MG63 (cell line): ENCODE measurements at regions not wholly inside any gene's neighbourhood (a gene's known extent, or its start where the extent isn't known, plus 50 kb on each side); places are given as distances from the start of the nearest gene placed in this dataset.
A peak's percentile ranks its signal among the peaks of the same experiment; 100 is the strongest.

Experiments used
- DNase-seq: peaks from one replicate; pipeline ENCODE4 v3.0.0-alpha.2; 2020
- H3K27me3 ChIP-seq: fragments of 250-450 bp; sonication (Bioruptor Pico); 2 replicates; pipeline ENCODE4 v1.5.1; 2020; ENCODE audit warnings: mild to moderate bottlenecking, moderate library complexity
- H3K36me3 ChIP-seq: fragments of 250-450 bp; sonication (Bioruptor Pico); 2 replicates; pipeline ENCODE4 v1.5.1; 2020; ENCODE audit warnings: mild to moderate bottlenecking, moderate library complexity
- H3K4me3 ChIP-seq: fragments of 250-450 bp; sonication (Bioruptor Pico); 2 replicates; pipeline ENCODE4 v1.5.1; 2020; ENCODE audit warnings: mild to moderate bottlenecking, moderate library complexity
- H3K9me3 ChIP-seq: fragments of 250-450 bp; sonication (Bioruptor Pico); 2 replicates; pipeline ENCODE4 v1.5.1; 2020; ENCODE audit warnings: mild to moderate bottlenecking, moderate library complexity

DNA sequence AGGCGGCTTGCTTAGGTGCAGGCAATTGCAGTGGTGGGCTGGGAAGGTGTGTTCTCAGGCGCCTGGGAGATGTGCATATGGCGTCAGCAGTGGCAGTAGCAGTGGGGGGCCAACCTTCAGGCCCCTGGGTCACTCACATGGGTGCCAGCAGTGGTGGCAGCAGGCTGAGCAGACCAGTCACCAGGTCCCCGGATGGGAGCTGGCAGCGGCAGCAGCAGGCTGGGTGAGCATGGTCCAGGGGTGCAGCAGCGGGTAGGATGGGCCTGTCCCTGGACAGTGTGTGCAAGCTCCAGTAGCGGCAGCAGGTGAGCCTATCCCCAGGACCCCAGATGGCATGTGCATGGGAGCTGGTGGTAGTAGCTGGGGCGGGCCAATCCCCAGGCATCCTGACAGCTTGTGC lies 108.5 kb upstream of the TMEM260 start:
- Histone ChIP-seq H3K27me3 (peaks cover 2% of the 10 kb centered on the region; the same call in 1 of the 2 replicates), H3K9me3 (no peaks in the 10 kb centered on the region), H3K4me3 (no peak overlapping the region), H3K36me3 (no peaks in the 10 kb centered on the region)
- DNase-seq: no peak

DNA sequence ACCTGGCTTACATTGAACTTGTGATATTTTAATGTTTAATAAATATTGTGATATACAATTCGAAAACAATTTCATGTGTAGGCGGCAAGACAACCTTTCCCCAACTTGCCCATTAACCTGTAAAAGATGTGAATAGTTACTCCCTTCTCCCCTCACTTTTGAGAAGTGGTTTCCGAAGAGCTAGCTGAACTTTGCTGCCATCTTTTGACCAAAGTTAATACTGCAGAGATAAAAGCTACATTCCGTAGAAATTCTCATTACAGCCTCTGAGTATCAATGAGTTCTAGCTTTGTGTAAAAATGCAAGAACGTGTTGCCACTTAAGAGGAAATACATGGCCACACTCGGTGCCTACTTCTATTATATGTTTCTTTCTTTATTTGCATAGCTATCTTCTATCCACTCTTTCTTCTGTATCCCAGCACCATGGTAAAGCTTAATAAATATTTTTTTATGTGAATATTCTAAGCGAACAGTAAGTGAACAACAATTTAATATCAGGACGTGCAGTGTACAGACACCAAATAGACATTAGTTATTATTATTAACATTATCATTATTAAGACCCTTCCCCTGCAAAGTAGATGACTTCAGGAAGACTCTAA lies 105.1 kb upstream of the TMEM260 start:
- Histone ChIP-seq H3K27me3 (no peaks in the 10 kb centered on the region), H3K36me3 (no peaks in the 10 kb centered on the region), H3K4me3 (no peak overlapping the region), H3K9me3 (no peaks in the 10 kb centered on the region)
- DNase-seq: no peak

DNA sequence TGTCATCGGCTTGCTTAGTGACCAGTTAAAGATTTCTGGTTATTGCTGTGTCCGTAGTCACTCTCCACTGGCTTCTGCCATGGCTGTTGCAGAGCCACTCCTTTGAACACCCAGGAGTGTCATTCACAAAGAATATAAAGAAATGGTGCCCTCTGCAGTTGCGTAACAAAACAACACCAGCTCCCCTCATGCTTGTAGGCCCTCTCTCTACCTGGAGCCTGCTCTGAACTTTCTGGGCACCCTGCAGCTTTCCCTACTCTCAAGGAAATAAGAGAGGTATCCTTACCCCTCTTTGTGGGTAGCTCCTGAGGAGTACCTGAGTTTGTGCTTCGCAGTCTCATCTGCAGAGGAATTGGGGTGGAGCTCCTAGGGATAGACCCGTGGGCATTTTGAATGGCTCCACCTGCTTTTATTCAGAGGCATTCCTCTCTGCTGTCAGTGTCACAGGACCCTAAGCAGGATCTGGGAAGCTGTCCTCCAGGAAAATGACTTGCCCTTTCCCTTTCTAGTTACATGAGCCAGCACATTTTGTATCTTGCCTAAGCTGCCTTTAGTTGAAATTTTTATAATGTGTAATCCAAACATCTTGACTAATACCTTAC lies 97.2 kb upstream of the TMEM260 start:
- Histone ChIP-seq H3K4me3 (no peak overlapping the region), H3K27me3 (no peaks in the 10 kb centered on the region), H3K36me3 (no peaks in the 10 kb centered on the region), H3K9me3 (no peaks in the 10 kb centered on the region)
- no peak for DNase-seq

DNA sequence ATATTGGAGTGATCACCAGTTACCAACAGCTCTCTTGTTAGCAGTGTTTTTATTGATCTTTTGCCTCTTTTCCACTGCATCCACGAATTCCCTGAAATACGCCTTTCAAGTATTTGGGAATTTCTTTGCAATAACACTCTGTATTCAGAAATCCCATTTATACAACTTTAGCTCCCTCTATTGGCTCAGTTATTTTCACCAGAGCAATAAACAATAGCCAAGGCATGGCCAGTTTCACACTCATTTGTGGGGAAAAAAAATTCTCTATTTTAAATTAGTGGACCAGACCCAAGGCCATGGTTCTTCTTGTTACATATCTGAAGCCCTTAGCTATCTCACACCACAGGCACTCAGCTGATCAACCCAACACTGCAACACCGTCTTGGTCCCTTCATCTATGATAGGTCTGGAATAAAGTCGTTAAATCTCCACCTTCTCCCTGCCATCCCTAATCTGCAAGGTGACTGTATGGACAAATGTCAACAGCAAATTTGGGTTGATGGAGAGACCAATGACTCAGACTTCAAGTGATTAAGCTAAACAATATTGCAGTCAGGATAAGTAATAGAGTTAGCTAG lies 92.4 kb upstream of the TMEM260 start:
- H3K27me3 ChIP-seq: no peaks in the 10 kb centered on the region
- no peaks in the 10 kb centered on the region for H3K9me3 ChIP-seq
- H3K4me3 ChIP-seq: no peak overlapping the region
- H3K36me3 ChIP-seq: no peaks in the 10 kb centered on the region
- DNase-seq: no peak

DNA sequence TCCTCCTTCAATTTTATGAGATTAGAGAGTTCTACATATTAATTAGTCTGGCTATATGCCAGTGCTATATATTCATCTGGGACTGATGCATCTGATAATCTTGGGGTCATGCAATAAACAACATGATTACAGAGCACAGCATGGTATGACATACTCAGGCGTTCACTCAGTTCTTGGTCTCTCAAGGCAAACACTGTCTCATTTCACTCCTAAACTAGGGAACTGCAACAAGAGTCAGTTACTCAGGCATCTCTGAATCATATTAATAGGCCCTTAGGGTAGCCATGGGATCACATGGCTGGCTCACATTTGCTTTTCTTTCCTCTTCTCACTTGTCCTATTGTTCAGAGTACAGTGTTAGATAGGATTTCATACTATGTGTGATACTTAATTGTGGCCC lies 91.8 kb upstream of the TMEM260 start:
- Histone ChIP-seq H3K27me3 (no peaks in the 10 kb centered on the region), H3K4me3 (no peak overlapping the region), H3K36me3 (no peaks in the 10 kb centered on the region), H3K9me3 (no peaks in the 10 kb centered on the region)
- DNase-seq: no peak

DNA sequence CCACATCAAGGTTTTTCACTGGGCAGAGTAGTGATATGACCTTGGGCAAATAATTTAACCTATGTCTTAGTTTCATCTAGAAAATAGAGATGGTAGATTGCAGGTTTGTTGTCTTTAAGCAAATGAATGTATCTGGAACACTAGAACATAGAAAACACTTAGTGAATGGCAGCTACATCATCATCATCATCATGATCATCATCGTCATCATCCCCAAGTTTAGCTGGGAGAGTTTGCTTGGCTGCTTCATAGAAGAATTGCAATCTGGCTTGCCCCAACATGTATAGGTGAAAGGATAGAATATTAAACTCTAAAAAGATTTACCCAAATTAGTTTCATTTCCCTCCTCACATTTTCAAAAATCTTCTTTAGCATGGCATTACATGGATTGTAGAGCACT lies 91.3 kb upstream of the TMEM260 start:
- DNase-seq: no peak
- H3K9me3 ChIP-seq: no peaks in the 10 kb centered on the region
- H3K4me3 ChIP-seq: no peak overlapping the region
- no peaks in the 10 kb centered on the region for H3K36me3 ChIP-seq
- H3K27me3 ChIP-seq: no peaks in the 10 kb centered on the region

DNA sequence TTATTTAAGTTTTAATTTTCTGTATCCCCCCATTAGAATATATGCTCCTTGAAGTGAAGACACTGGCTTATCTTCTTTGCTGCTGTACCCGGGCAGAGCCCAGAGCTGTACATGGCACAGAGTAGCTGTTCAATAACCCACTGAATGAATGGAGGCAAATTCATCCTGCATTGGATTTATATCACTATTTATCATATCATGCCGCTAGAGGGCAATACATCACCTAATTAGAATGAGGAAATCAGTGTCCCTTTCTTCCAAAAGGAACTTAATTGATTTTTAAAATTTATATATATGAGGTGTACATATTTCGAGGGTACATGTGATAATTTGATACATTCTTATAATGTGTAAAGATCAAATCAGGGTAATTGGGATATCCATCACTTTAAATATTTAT lies 89.2 kb upstream of the TMEM260 start:
- DNase-seq: no peak
- Histone ChIP-seq H3K36me3 (no peaks in the 10 kb centered on the region), H3K9me3 (no peaks in the 10 kb centered on the region), H3K4me3 (no peak overlapping the region), H3K27me3 (no peaks in the 10 kb centered on the region)

DNA sequence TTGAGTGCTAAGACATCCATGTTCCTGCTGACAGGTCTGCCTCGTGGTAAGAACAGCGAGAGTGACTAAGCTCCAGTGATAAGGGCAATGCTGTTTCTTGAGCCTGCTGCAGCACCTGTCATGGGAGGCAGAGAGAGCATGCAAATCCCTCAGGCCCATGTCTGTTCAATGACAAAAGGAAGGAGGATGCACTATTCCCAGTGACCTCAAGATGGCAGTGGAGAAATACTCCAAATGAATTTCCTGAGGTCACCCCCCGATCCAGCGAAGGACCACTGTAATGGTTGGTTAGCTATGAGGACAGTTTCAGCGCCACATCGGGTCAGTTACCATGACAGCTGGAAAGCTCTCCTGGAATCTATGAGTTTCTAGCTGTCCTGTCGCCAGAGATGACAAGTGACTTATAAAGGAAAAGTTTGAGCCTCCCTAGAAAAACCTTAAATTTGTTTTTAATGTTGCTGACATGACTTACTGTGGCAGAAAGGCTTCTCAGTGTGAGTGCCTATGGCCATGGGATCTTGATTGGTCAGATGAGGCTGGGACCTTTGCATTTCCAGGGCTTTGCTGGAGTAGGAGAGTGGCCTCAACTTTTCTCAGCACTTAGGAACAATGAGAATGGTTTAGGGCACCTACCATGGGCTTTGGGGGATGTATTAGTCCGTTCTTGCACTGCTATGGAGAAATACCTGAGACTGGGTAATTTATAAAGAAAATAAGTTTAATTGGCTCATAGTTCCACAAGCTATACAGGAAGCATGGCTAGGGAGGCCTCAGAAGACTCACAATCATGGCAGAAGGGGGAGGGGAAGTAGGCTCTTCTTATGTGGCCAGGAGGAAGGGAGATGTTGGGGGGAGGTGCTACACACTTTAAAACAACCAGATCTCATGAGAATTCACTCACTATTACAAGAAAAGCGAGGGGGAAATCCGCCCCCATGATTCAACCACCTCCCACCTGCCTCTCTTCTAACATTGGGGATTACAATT lies 88.0 kb upstream of the TMEM260 start:
- no peak for DNase-seq
- H3K4me3 ChIP-seq: no peak overlapping the region

DNA sequence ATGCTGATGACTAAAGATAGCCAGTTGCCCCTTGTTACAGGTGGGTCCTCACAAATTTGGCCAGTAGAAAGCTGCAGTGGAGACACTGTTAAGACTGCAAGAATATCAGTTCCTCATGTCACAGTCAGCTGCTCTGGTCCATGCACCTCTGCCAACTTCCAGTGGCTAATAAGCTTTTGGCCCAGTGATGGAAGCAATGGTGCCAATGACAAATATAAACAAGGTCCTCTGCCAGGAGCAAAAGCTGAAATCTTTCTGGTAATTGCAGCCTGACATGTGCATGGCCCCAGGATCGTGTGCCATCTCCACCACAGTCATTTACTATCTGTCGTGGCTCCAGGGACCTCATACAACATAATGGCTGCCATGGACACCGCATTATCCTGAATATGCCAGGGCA lies 85.4 kb upstream of the TMEM260 start:
- H3K27me3 ChIP-seq: no peaks in the 10 kb centered on the region
- H3K4me3 ChIP-seq: no peak overlapping the region
- H3K36me3 ChIP-seq: no peaks in the 10 kb centered on the region
- no peaks in the 10 kb centered on the region for H3K9me3 ChIP-seq
- peak; percentile 45 for DNase-seq

More for the DNA sequence above, 88.0 kb upstream of the TMEM260 start:
- H3K9me3 ChIP-seq: no peaks in the 10 kb centered on the region
- H3K36me3 ChIP-seq: no peaks in the 10 kb centered on the region
- H3K27me3 ChIP-seq: no peaks in the 10 kb centered on the region

DNA sequence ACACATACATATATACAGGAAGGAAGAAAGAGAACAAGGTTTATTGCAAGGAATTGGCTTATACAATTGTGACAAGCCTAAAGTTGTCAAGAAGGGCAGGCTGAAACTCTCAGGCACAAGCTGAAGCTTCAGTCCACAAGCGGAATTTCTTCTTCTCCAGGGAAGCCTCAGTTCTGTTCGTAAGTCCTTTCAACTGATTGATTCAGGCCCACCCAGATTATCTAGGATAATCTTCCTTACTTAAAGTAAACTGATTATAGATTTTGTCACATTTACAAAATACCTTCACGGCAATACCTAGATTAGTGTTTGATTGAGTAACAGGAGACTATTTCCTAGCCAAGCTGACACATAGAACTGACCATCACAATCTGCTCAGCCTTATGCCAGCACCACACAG lies 81.5 kb upstream of the TMEM260 start:
- Histone ChIP-seq H3K9me3 (no peaks in the 10 kb centered on the region), H3K4me3 (no peak overlapping the region), H3K27me3 (no peaks in the 10 kb centered on the region), H3K36me3 (no peaks in the 10 kb centered on the region)
- no peak for DNase-seq

DNA sequence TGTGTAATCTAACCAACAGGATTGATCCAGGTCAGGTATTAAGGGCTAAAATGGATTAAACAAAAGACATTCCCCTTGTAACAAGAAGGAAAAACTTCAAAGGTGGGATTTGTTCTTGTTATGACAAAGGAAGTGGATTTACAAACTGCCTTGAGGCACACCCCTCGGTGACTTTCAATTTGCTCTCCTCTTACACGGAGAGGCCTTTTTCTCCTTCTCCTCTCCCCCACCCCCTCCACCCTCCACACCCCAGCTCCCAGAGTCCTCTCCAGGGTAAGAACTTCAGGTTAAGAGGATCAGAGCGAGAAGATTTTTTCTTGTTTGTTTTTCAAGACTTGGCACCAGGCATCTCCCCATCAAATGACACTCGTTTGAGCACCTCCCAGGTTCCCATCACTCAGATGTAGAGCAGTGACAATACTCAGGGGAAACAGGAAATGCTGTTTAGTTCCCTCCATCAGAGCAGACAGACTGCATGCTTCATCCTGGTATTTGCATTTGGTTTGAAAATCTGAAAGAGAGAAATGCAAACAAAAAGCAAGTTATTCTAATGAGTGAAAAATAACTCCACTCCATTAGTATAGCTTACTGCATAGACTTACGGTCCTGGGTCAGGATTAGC lies 77.6 kb upstream of the TMEM260 start:
- no peaks in the 10 kb centered on the region for H3K36me3 ChIP-seq
- DNase-seq: no peak
- H3K4me3 ChIP-seq: no peak overlapping the region
- no peaks in the 10 kb centered on the region for H3K27me3 ChIP-seq
- no peaks in the 10 kb centered on the region for H3K9me3 ChIP-seq

DNA sequence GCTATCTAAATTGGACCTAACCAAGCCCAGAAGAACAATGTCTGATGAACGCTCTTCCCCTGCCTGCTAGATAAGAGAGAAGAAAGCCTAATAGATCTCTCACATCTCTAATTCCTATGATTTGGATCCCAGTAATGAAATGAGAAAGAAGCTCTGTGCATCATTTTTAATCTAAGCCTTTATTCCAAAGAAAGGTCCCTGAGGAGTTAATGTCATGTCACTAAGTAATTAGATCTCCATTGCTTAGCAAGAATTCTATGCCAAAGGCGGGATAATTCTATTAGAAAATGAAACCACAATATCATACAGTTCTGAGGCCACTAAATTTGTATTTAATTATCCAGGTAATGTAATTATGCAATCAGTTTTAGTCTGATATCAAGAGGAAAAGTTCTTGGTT lies 74.2 kb upstream of the TMEM260 start:
- H3K9me3 ChIP-seq: no peaks in the 10 kb centered on the region
- H3K27me3 ChIP-seq: no peaks in the 10 kb centered on the region
- no peaks in the 10 kb centered on the region for H3K36me3 ChIP-seq
- H3K4me3 ChIP-seq: no peak overlapping the region
- no peak for DNase-seq

DNA sequence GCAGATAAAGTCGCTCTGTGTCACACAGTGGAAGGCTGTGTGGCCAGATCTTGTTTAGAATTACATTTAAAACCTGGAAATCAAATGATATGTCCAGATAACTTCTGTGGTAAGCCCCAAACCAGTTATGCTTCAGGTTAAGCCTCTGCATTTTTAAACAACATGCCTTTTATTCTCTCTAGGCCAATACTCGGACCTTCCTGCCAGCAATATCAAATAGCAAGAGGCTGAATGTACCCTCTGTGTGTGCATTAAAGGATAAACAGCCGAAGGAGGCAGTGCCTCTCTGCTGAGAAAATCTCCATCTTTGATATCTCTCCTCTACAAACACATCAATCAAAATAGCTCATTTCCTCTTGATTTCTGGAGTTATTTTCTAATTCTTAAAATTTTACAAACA lies 67.1 kb upstream of the TMEM260 start:
- H3K9me3 ChIP-seq: no peaks in the 10 kb centered on the region
- no peak overlapping the region for H3K4me3 ChIP-seq
- H3K36me3 ChIP-seq: no peaks in the 10 kb centered on the region
- DNase-seq: no peak
- H3K27me3 ChIP-seq: no peaks in the 10 kb centered on the region

DNA sequence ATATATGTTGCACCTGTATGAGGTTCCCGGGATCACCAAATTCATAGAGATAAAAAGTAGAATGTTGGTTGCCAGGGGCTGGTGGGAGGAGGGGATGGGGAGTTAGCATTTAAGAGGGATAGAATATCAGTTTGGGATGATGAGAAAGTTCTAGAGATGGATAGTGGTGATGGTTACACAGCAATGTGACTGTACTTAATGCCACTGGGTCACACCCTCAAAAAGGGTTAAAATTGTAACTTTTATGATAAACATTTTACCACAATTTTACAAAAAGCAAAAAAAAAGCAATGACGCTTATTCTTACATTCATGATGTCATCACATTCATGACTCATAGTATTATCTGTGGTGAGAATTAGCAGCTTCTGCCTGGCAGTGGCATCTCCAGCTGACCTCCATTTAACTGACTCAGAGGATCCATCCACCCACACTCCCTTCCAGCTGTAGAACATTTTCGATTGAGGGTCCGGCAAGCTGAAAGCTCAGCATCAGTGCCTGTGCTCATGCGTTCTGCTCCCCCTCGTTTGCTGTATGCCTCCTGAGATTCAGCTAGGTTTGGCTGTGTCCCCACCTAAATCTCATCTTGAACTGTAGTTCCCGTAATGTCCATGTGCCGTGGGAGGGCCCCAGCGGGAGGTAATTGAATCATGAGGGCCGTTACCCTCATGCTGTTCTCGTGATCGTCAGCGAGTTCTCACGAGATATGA lies 64.8 kb upstream of the TMEM260 start:
- Histone ChIP-seq H3K9me3 (no peaks in the 10 kb centered on the region), H3K27me3 (no peaks in the 10 kb centered on the region), H3K4me3 (no peak overlapping the region), H3K36me3 (no peaks in the 10 kb centered on the region)
- peak; percentile 18 for DNase-seq

DNA sequence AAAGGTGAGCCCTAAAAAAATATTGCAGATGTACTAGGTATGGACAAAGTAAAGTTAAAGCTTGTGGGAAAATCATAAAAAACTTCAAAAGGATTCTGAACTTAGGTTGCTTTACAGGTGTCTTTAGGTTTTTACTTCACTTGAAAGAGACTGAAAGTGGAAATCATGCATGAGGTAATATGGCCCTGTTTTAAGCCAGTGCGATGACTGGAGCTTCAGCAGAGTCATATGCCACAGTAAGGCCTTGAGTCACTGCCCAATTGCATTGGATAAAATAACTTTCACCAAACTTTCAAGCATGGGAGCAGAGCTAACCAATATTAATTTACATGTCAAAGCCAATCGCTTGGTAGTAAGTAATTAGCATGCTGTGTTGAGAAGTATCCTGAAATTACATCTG lies 63.9 kb upstream of the TMEM260 start:
- Histone ChIP-seq H3K4me3 (no peak overlapping the region), H3K27me3 (no peaks in the 10 kb centered on the region)
- no peak for DNase-seq

DNA sequence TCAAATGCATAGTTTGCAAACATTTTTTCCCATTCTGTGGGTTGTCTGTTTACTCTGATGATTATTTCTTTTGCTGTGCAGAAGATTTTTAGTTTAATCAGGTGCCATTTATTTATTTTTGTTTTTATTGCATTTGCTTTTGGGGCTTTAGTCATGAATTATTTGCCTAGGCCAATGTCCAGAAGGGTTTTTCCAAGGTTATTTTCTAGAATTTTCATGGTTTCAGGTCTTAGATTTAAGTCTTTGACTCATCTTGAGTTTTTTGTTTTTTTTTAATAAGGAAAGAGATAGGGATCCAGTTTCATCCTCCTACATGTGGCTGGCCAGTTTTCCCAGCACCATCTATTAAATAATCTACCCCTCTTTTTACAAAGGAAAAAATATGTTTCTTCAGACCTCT lies 57.2 kb upstream of the TMEM260 start:
- no peaks in the 10 kb centered on the region for H3K27me3 ChIP-seq
- no peaks in the 10 kb centered on the region for H3K36me3 ChIP-seq
- no peak for DNase-seq
- H3K9me3 ChIP-seq: no peaks in the 10 kb centered on the region
- H3K4me3 ChIP-seq: no peak overlapping the region

More for the DNA sequence above, 63.9 kb upstream of the TMEM260 start:
- no peaks in the 10 kb centered on the region for H3K36me3 ChIP-seq
- H3K9me3 ChIP-seq: no peaks in the 10 kb centered on the region
